Suprapubic skin (tissue), 4 donors: ENCODE measurements at regions not wholly inside any gene's neighbourhood (a gene's known extent, or its start where the extent isn't known, plus 50 kb on each side); places are given as distances from the start of the nearest gene placed in this dataset.

Experiments
- CTCF ChIP-seq, 2 donors: fragments of 200-600 bp in 1 of 2; fragments of 450-650 bp in 1 of 2; sonication (generic) in 1 of 2; IDR thresholded peaks; one replicate each; pipeline ENCODE4 v1.5.1; 2016 to 2019; ENCODE audit warnings: antibody characterized with exemption in 2 of 2, mild to moderate bottlenecking in 1 of 2, moderate library complexity in 1 of 2
- EP300 ChIP-seq: sonication (generic); formaldehyde crosslinking; IDR thresholded peaks from one replicate; pipeline ENCODE4 v1.6.1; 2017; ENCODE audit warnings: antibody characterized with exemption
- POLR2AphosphoS5 ChIP-seq, 3 donors: sonication (generic); formaldehyde crosslinking; IDR thresholded peaks; one replicate each; pipeline ENCODE4 v1.6.1; 2017; ENCODE audit warnings: antibody characterized with exemption in 3 of 3

GRCh38 chr2:134029418-134029817 lies 224.5 kb upstream of the MGAT5 start:
- no peak for TF ChIP-seq CTCF (IDR thresholded peaks at IDR 0.05)
- TF ChIP-seq POLR2AphosphoS5 (IDR thresholded peaks at IDR 0.05): no peak
- TF ChIP-seq EP300: no peak
